IPS-NIHi7 (cell line): ENCODE measurements at regions not wholly inside any gene's neighbourhood (a gene's known extent, or its start where the extent isn't known, plus 50 kb on each side); places are given as distances from the start of the nearest gene placed in this dataset.
"Not testable (repeated sequence)": the region's sequence is repeated elsewhere in the genome, so short reads cannot be mapped to it uniquely, and the experiment has no call there.

Experiments
- DNase-seq: peaks from one replicate; pipeline ENCODE4 v3.0.0; 2012; ENCODE audit warnings: mixed read lengths; ENCODE audit errors: extremely low spot score

- no peak for DNase-seq
These were observed 1605.7 kb upstream of the SLC10A2 start for GRCh38 chr13:104671901-104672300.

- no peak for DNase-seq
These were observed 1591.0 kb upstream of the SLC10A2 start for GRCh38 chr13:104657196-104657595.

GRCh38 chr13:104650431-104650830 lies 1584.2 kb upstream of the SLC10A2 start:
- DNase-seq = no peak

- DNase-seq = no peak
These were observed 1582.1 kb upstream of the SLC10A2 start for GRCh38 chr13:104648291-104648690.

- DNase-seq = no peak
These were observed 1579.6 kb upstream of the SLC10A2 start for GRCh38 chr13:104645786-104646185.

GRCh38 chr13:104641309-104641708 lies 1575.1 kb upstream of the SLC10A2 start:
- DNase-seq = no peak

GRCh38 chr13:104635879-104636278 lies 1569.7 kb upstream of the SLC10A2 start:
- DNase-seq = peak; percentile 13

- no peak for DNase-seq
These were observed 1567.8 kb upstream of the SLC10A2 start for GRCh38 chr13:104634016-104634415.

- no peak for DNase-seq
These were observed 1566.5 kb upstream of the SLC10A2 start for GRCh38 chr13:104632736-104633135.

GRCh38 chr13:104625201-104625600 lies 1559.0 kb upstream of the SLC10A2 start:
- DNase-seq = no peak

GRCh38 chr13:104616990-104617389 lies 1550.8 kb upstream of the SLC10A2 start:
- DNase-seq = no peak

GRCh38 chr13:104614361-104615145 lies 1548.3 kb upstream of the SLC10A2 start:
- no peak for DNase-seq

GRCh38 chr13:104608331-104608730 lies 1542.1 kb upstream of the SLC10A2 start:
- DNase-seq = no peak

GRCh38 chr13:104605435-104605834 lies 1539.2 kb upstream of the SLC10A2 start:
- DNase-seq = not testable (repeated sequence)

GRCh38 chr13:104597546-104598180 lies 1531.4 kb upstream of the SLC10A2 start:
- no peak for DNase-seq

GRCh38 chr13:104595511-104595910 lies 1529.3 kb upstream of the SLC10A2 start:
- no peak for DNase-seq

GRCh38 chr13:104594806-104595205 lies 1528.6 kb upstream of the SLC10A2 start:
- DNase-seq = no peak

GRCh38 chr13:104593693-104594092 lies 1527.5 kb upstream of the SLC10A2 start:
- no peak for DNase-seq

- no peak for DNase-seq
These were observed 1527.0 kb upstream of the SLC10A2 start for GRCh38 chr13:104593251-104593576.

- no peak for DNase-seq
These were observed 1526.5 kb upstream of the SLC10A2 start for GRCh38 chr13:104592545-104593250.

GRCh38 chr13:104592127-104592526 lies 1525.9 kb upstream of the SLC10A2 start:
- DNase-seq = no peak

GRCh38 chr13:104586051-104586746 lies 1520.0 kb upstream of the SLC10A2 start:
- no peak for DNase-seq
